ENCODE measurements at regions not wholly inside any gene's neighbourhood (a gene's known extent, or its start where the extent isn't known, plus 50 kb on each side); places are given as distances from the start of the nearest gene placed in this dataset.

DNA sequence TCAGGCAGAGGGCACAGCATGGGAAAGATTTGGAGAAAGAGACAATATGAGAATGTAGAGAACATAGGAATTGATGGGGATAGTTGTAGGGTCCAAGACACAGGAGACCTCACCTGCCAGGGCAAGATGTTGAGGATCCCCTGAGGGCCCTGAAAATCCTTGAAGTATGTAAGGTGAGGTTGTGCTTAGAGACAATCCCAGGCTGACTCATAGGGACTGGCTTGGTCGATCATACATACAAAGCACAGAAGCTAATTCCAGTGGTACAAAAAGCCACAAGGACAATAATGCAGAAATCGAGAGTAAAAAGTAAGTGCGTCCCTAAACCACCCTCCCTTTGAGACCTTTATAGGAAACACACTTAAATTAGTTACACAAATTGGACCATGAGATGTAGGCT is 468.2 kb downstream of the MIAT start:
- no peak for DNase-seq (ENCODE audit: low read depth, low spot score)
- H3K9me3 Mint-ChIP-seq: peaks cover 5% of the 10 kb centered on the region
- H3K36me3 Mint-ChIP-seq (ENCODE audit: low read depth): no peaks in the 10 kb centered on the region
- no peak overlapping the region for H3K4me3 Mint-ChIP-seq
- H3K4me1 Mint-ChIP-seq: no peaks in the 10 kb centered on the region
- TF ChIP-seq, protein P1, sequence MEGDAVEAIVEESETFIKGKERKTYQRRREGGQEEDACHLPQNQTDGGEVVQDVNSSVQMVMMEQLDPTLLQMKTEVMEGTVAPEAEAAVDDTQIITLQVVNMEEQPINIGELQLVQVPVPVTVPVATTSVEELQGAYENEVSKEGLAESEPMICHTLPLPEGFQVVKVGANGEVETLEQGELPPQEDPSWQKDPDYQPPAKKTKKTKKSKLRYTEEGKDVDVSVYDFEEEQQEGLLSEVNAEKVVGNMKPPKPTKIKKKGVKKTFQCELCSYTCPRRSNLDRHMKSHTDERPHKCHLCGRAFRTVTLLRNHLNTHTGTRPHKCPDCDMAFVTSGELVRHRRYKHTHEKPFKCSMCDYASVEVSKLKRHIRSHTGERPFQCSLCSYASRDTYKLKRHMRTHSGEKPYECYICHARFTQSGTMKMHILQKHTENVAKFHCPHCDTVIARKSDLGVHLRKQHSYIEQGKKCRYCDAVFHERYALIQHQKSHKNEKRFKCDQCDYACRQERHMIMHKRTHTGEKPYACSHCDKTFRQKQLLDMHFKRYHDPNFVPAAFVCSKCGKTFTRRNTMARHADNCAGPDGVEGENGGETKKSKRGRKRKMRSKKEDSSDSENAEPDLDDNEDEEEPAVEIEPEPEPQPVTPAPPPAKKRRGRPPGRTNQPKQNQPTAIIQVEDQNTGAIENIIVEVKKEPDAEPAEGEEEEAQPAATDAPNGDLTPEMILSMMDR (conservative IDR thresholded peaks at IDR 0.05): no peak
- H3K27ac Mint-ChIP-seq (ENCODE audit: unreplicated experiment): no peak overlapping the region
- no peaks in the 10 kb centered on the region for H3K27me3 Mint-ChIP-seq (ENCODE audit: low read depth)

DNA sequence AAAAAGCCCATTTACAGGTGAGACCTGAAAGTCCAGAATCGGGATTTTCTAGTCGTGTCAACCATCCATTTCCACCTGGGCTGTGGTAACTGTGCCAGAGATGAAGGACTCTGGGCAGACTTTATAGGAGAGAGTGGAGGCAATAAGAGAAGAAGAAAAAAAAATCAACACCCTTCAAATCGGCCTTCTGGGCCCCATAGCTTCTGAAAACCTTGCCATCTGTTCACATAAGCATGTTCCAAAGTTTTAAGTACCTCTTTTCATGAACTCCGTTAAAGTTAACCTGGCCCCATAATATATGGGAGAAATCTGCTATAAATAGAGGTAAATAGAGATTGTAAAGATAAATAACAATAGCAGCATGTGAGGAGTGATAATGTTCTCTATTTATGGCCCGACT is 470.5 kb downstream of the MIAT start:
- H3K9me3 Mint-ChIP-seq: no peaks in the 10 kb centered on the region
- H3K27ac Mint-ChIP-seq (ENCODE audit: unreplicated experiment): no peak overlapping the region
- no peaks in the 10 kb centered on the region for H3K36me3 Mint-ChIP-seq (ENCODE audit: low read depth)
- no peak overlapping the region for H3K4me3 Mint-ChIP-seq
- no peaks in the 10 kb centered on the region for H3K27me3 Mint-ChIP-seq (ENCODE audit: low read depth)
- no peaks in the 10 kb centered on the region for H3K4me1 Mint-ChIP-seq
- DNase-seq (ENCODE audit: low read depth, low spot score): no peak
- TF ChIP-seq, protein P1 (conservative IDR thresholded peaks at IDR 0.05): no peak

DNA sequence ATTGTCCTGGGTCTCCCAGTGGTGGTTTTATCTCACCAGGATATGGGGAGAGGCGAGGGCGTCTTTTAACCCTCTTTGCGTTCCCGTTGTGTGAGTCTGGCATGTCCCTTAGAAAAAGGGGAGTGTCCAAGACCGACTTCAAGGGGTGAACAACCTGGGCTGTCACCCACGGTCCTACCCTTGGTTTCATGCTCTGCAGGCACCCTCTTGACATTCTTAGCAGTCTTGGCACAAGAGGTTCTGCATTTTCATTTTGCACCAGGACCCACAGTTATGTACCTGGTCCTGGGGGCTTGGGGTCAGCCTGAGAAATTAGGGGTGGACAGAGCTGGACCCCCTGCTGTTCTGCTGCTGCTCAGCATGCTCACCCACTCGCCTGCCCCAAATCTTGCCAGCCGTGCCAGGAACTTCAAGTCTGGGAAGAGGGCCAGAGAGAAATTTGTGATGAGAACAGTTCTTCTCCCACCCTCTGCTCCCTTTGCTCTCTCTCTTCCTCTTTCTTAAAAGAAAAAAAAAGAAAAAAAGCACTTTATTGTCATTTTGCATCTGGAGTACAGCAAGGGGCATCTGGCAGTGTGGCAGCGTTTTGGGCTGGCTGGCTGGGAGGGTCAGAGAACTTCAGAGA is 471.2 kb downstream of the MIAT start:
- peaks cover 6% of the 10 kb centered on the region for H3K4me1 Mint-ChIP-seq
- H3K27ac Mint-ChIP-seq (ENCODE audit: unreplicated experiment): no peak overlapping the region
- no peak for DNase-seq (ENCODE audit: low read depth, low spot score)

DNA sequence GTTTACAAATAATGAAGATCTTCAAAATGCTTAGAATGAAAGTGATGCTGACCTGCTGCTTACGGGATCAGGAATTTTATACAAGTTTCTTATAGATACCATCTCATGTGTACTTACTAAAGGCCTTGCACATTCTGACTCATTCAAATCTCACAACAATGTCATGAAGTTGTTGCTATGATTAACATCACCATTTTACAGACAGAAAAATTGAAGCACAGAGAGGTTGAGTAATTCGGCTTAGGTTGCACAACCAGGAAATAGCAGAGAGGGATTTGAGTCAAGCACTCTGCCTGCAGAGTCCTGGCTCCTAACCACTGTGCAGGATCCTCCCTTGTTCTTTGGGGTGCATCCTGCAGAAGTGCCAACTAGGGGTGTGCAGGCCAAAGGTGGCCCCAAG is 471.9 kb downstream of the MIAT start:
- Mint-ChIP-seq H3K9me3 (no peaks in the 10 kb centered on the region), H3K36me3 (ENCODE audit: low read depth) (no peaks in the 10 kb centered on the region)

More for the DNA sequence above, 471.2 kb downstream of the MIAT start:
- Mint-ChIP-seq H3K36me3 (ENCODE audit: low read depth) (no peaks in the 10 kb centered on the region), H3K4me3 (no peak overlapping the region), H3K9me3 (no peaks in the 10 kb centered on the region), H3K27me3 (ENCODE audit: low read depth) (no peaks in the 10 kb centered on the region)
- TF ChIP-seq, protein P1 (conservative IDR thresholded peaks at IDR 0.05): no peak

DNA sequence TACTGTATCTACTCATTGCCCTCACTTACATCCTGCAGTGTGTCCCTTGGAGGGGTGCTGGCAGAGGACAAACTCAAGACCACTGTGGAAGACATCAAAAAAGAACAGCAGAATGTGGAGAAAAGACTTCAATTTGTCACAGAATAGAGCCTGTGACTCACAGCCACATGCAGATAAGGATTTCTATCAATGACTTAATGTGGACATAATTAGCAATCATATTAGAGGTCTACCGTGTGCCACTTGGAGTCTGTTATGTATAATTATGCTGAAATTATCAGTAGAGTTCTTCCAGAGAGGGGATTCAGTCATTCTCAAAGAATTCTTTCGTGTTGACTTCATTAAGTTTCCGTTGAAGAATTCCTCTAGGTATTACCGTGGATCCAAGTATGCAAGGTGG is 473.5 kb downstream of the MIAT start:
- Mint-ChIP-seq H3K4me3 (no peak overlapping the region), H3K9me3 (no peaks in the 10 kb centered on the region), H3K27ac (ENCODE audit: unreplicated experiment) (no peak overlapping the region), H3K4me1 (peaks cover 29% of the 10 kb centered on the region), H3K27me3 (ENCODE audit: low read depth) (no peaks in the 10 kb centered on the region), H3K36me3 (ENCODE audit: low read depth) (no peaks in the 10 kb centered on the region)
- DNase-seq (ENCODE audit: low read depth, low spot score): no peak
- TF ChIP-seq, protein P1 (conservative IDR thresholded peaks at IDR 0.05): no peak

More for the DNA sequence above, 471.9 kb downstream of the MIAT start:
- H3K27me3 Mint-ChIP-seq (ENCODE audit: low read depth): no peaks in the 10 kb centered on the region
- TF ChIP-seq, protein P1 (conservative IDR thresholded peaks at IDR 0.05): no peak
- no peak for DNase-seq (ENCODE audit: low read depth, low spot score)
- H3K4me3 Mint-ChIP-seq: no peak overlapping the region
- peaks cover 13% of the 10 kb centered on the region for H3K4me1 Mint-ChIP-seq
- H3K27ac Mint-ChIP-seq (ENCODE audit: unreplicated experiment): no peak overlapping the region
